PC-9 (cell line): ENCODE measurements at regions not wholly inside any gene's neighbourhood (a gene's known extent, or its start where the extent isn't known, plus 50 kb on each side); places are given as distances from the start of the nearest gene placed in this dataset.
A peak's percentile ranks its signal among the peaks of the same experiment; 100 is the strongest.

Experiments
- BruUV-seq: library from RNA; stranded (reverse); fragments of 400-500 nt; replicated peaks from 2 replicates; lab custom pipeline; 2021; lab: Mats Ljungman, UMichigan
- CTCF ChIA-PET: fragments of 300-600 bp; sonication (Branson Sonifier 250); formaldehyde crosslinking; loops from one replicate; lab custom pipeline; 2022; ENCODE audit warnings: antibody characterized with exemption; lab: Charles Lee
- POLR2A ChIA-PET: fragments of 300-600 bp; sonication (Branson Sonifier 250); formaldehyde crosslinking; loops from one replicate; lab custom pipeline; 2022; ENCODE audit warnings: antibody characterized with exemption; ENCODE audit not compliant: unreplicated experiment; lab: Charles Lee
- DNase-seq, 2 experiments: peaks; one replicate each; pipeline versions ENCODE4 v3.0.0 to v3.0.0-alpha.2; 2015 to 2022; ENCODE audit warnings: mixed read lengths in 1 of 2
- H2AFZ ChIP-seq: fragments of 200-600 bp; sonication (generic); 2 replicates; pipeline ENCODE4 v1.8.1; 2017; ENCODE audit warnings: antibody characterized with exemption
- H3F3A ChIP-seq: fragments of 200-600 bp; sonication (generic); 2 replicates; pipeline ENCODE4 v1.8.1; 2017; ENCODE audit warnings: antibody characterized with exemption, mild to moderate bottlenecking, low read depth; ENCODE audit not compliant: insufficient read depth
- H3K27ac ChIP-seq: fragments of 200-600 bp; sonication (generic); 2 replicates; pipeline ENCODE4 v1.6.1; 2016; ENCODE audit warnings: mixed run types
- H3K27me3 ChIP-seq: fragments of 200-600 bp; sonication (generic); 2 replicates; pipeline ENCODE4 v1.6.1; 2016; ENCODE audit warnings: low read depth, mixed run types; ENCODE audit not compliant: insufficient read depth
- H3K36me3 ChIP-seq: fragments of 200-600 bp; sonication (generic); 2 replicates; pipeline ENCODE4 v1.6.1; 2016; ENCODE audit warnings: low read depth, mixed run types
- H3K4me1 ChIP-seq: fragments of 200-600 bp; sonication (generic); replicated peaks from 2 replicates; pipeline ENCODE4 v1.6.1; 2016; ENCODE audit warnings: mixed run types; ENCODE audit not compliant: insufficient read depth
- H3K4me2 ChIP-seq: fragments of 200-600 bp; sonication (generic); 2 replicates; pipeline ENCODE4 v1.6.1; 2017; ENCODE audit warnings: mixed run types
- H3K4me3 ChIP-seq: fragments of 200-600 bp; sonication (generic); 2 replicates; pipeline ENCODE4 v1.6.1; 2016; ENCODE audit warnings: mixed run types
- H3K79me2 ChIP-seq: fragments of 200-600 bp; sonication (generic); 2 replicates; pipeline ENCODE4 v1.6.1; 2017; ENCODE audit warnings: low read depth, mixed run types
- H3K9me2 ChIP-seq: fragments of 200-600 bp; sonication (generic); 2 replicates; pipeline ENCODE4 v1.8.1; 2017; ENCODE audit warnings: mild to moderate bottlenecking; ENCODE audit not compliant: insufficient read depth
- H3K9me3 ChIP-seq: fragments of 200-600 bp; sonication (generic); 2 replicates; pipeline ENCODE4 v1.8.1; 2016; ENCODE audit warnings: low read depth; ENCODE audit not compliant: insufficient read depth
- H4K20me1 ChIP-seq: fragments of 200-600 bp; sonication (generic); 2 replicates; pipeline ENCODE4 v1.8.1; 2017; ENCODE audit not compliant: insufficient read depth
- EZH2 ChIP-seq: fragments of 200-600 bp; sonication (generic); IDR thresholded peaks from 2 replicates; pipeline ENCODE4 v1.8.0; 2017; ENCODE audit warnings: antibody characterized with exemption, low read depth
- intact Hi-C: fragments of 100-400 bp; cut with micrococcal nuclease; formaldehyde crosslinking; loops from one replicate; pipeline ENCODE4 v1.10.0; 2022; ENCODE audit not compliant: unreplicated experiment
- TF ChIP-seq, protein P1 (sequence below): fragments of 200-600 bp; sonication (generic); conservative IDR thresholded peaks from 2 replicates; pipeline ENCODE4 v1.6.1; 2017; ENCODE audit warnings: mixed run types, antibody characterized with exemption, mild to moderate bottlenecking, moderate library complexity

DNA sequence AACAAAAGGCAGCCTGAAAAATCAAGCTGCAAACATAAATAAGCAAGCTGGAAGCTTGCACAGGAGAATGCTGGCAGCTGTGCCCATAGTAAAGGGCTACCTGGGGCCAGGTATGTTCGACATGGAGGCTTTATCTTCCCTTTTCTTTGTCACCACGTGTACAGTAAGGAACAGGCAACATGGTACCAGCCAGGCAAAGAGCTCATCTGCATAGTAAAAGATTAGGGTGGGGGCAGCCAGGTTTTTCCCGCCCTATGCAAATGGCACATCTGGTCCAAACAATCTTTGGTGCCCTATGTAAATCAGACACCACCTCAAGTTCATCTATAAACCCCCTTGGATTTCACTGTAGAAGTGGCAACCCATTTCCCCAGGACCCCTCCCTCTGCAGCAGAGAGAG, 625.1 kb downstream of the TYW1 start:
- intact Hi-C loops = no loop called here
- DNase-seq = no peak
- Histone ChIP-seq H3K27me3 (peaks cover 60% of the 10 kb centered on the region), H3K27ac (no peak overlapping the region), H4K20me1 (no peaks in the 10 kb centered on the region), H3K4me1 (no peaks in the 10 kb centered on the region), H3F3A (no peaks in the 10 kb centered on the region), H3K9me3 (no peaks in the 10 kb centered on the region), H3K4me3 (no peak overlapping the region), H3K36me3 (no peaks in the 10 kb centered on the region), H3K9me2 (no peaks in the 10 kb centered on the region), H3K79me2 (no peaks in the 10 kb centered on the region), H3K4me2 (no peak overlapping the region), H2AFZ (no peak overlapping the region)
- CTCF ChIA-PET = no interaction called here
- TF ChIP-seq EZH2 = no peak
- TF ChIP-seq, protein P1, sequence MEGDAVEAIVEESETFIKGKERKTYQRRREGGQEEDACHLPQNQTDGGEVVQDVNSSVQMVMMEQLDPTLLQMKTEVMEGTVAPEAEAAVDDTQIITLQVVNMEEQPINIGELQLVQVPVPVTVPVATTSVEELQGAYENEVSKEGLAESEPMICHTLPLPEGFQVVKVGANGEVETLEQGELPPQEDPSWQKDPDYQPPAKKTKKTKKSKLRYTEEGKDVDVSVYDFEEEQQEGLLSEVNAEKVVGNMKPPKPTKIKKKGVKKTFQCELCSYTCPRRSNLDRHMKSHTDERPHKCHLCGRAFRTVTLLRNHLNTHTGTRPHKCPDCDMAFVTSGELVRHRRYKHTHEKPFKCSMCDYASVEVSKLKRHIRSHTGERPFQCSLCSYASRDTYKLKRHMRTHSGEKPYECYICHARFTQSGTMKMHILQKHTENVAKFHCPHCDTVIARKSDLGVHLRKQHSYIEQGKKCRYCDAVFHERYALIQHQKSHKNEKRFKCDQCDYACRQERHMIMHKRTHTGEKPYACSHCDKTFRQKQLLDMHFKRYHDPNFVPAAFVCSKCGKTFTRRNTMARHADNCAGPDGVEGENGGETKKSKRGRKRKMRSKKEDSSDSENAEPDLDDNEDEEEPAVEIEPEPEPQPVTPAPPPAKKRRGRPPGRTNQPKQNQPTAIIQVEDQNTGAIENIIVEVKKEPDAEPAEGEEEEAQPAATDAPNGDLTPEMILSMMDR = no peak
- BruUV-seq = no TSS peak
- POLR2A ChIA-PET = no interaction called here

- Histone ChIP-seq H2AFZ (no peak overlapping the region; the same call in 1 of the 2 replicates), H3K4me1 (no peaks in the 10 kb centered on the region), H3K4me3 (no peak overlapping the region), H3K9me2 (no peaks in the 10 kb centered on the region), H3K4me2 (peak overlapping the region; percentile 68), H3K79me2 (no peaks in the 10 kb centered on the region), H3K27me3 (peaks cover 34% of the 10 kb centered on the region), H3K27ac (no peak overlapping the region), H3F3A (no peaks in the 10 kb centered on the region), H4K20me1 (no peaks in the 10 kb centered on the region), H3K36me3 (no peaks in the 10 kb centered on the region), H3K9me3 (no peaks in the 10 kb centered on the region)
- ChIA-PET CTCF (no interaction called here), POLR2A (no interaction called here)
- BruUV-seq = no TSS peak
- DNase-seq = peak in 1 of 2 experiments; percentile 26
- intact Hi-C loops = no loop called here
- TF ChIP-seq, protein P1 = peak; percentile 91
- no peak for TF ChIP-seq EZH2
These were observed 628.7 kb downstream of the TYW1 start for GRCh38 chr7:67625257-67625737.

DNA sequence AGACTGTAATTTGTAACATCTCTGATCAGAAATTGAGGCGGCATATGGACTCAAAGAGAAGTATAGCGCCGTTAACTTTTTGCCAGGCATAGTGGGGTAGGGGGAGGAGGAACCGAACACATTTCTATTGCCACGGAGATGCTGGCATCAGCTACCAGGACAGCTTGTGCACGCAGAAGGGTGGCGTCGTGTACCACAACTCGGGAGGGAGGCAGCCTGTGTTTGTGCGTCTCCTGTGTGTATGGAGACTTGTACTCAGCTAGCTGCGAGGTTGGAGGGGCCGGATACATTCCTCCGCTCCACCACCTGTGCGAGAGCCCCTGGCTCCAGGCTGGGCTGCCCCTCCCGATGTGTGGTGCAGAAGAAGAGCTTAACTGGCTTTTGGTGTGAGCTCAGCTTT, 634.8 kb downstream of the TYW1 start:
- intact Hi-C loops = no loop called here
- no peaks in the 10 kb centered on the region for H3F3A ChIP-seq
- no peaks in the 10 kb centered on the region for H3K79me2 ChIP-seq
- H3K4me1 ChIP-seq = no peaks in the 10 kb centered on the region
- H3K36me3 ChIP-seq = no peaks in the 10 kb centered on the region
- H4K20me1 ChIP-seq = no peaks in the 10 kb centered on the region
- no peak overlapping the region for H3K4me3 ChIP-seq
- ChIA-PET POLR2A (no interaction called here), CTCF (no interaction called here)
- no peak overlapping the region for H2AFZ ChIP-seq
- no peak overlapping the region for H3K27ac ChIP-seq
- peaks cover 28% of the 10 kb centered on the region for H3K27me3 ChIP-seq
- no TSS peak for BruUV-seq
- DNase-seq = no peak
- TF ChIP-seq EZH2 = no peak
- TF ChIP-seq, protein P1 = no peak
- no peaks in the 10 kb centered on the region for H3K9me2 ChIP-seq
- no peaks in the 10 kb centered on the region for H3K9me3 ChIP-seq
- no peak overlapping the region for H3K4me2 ChIP-seq
